Testis (tissue), 2 donors: ENCODE measurements at regions not wholly inside any gene's neighbourhood (a gene's known extent, or its start where the extent isn't known, plus 50 kb on each side); places are given as distances from the start of the nearest gene placed in this dataset.
A peak's percentile ranks its signal among the peaks of the same experiment; 100 is the strongest.

ENCODE experiments used
- DNase-seq: peaks from one replicate; pipeline ENCODE4 v3.0.0-alpha.2; 2019
- H3K27ac ChIP-seq, 2 donors: fragments of 200-600 bp; sonication (generic); one replicate each; pipeline ENCODE4 v1.5.1; 2019
- H3K27me3 ChIP-seq: fragments of 200-600 bp; sonication (generic); one replicate; pipeline ENCODE4 v1.5.1; 2019
- H3K36me3 ChIP-seq: fragments of 200-600 bp; sonication (generic); one replicate; pipeline ENCODE4 v1.5.1; 2017; ENCODE audit warnings: low read depth; ENCODE audit errors: missing control alignments
- H3K4me1 ChIP-seq: fragments of 200-600 bp; sonication (generic); one replicate; pipeline ENCODE4 v1.5.1; 2019
- H3K4me3 ChIP-seq, 2 donors: fragments of 200-600 bp; sonication (generic); one replicate each; pipeline ENCODE4 v1.5.1; 2017 to 2019
- H3K9me3 ChIP-seq: fragments of 200-600 bp; sonication (generic); one replicate; pipeline ENCODE4 v1.5.1; 2017
- CTCF ChIP-seq, 3 experiments: fragments of 450-650 bp in 2 of 3; fragments of 200-600 bp in 1 of 3; sonication (generic) in 1 of 3; IDR thresholded peaks; one replicate each; pipeline ENCODE4 v1.5.1; 2016 to 2019; ENCODE audit warnings: antibody characterized with exemption in 3 of 3, mild to moderate bottlenecking in 2 of 3, moderate library complexity in 1 of 3
- POLR2A ChIP-seq: fragments of 450-650 bp; IDR thresholded peaks from one replicate; pipeline ENCODE4 v1.6.1; 2017; ENCODE audit warnings: antibody characterized with exemption, mild to moderate bottlenecking, moderate library complexity
- whole genome bisulfite sequencing, 2 donors: methylation state at CpG; one replicate each; pipeline ENCODE4 v1.1.5; 2018; 5-methylcytosine and 5-hydroxymethylcytosine counted together
- intact Hi-C: fragments of 100-400 bp; cut with DNase I; formaldehyde crosslinking; loops from one replicate; pipeline ENCODE4 v1.15.1; 2023; ENCODE audit warnings: low total_unique reads

- Histone ChIP-seq H3K27ac (no peak overlapping the region), H3K9me3 (no peaks in the 10 kb centered on the region), H3K27me3 (no peaks in the 10 kb centered on the region), H3K36me3 (no peaks in the 10 kb centered on the region), H3K4me1 (peaks cover 3% of the 10 kb centered on the region), H3K4me3 (no peak overlapping the region)
- DNase-seq = no peak
- intact Hi-C loops = no loop called here
- TF ChIP-seq CTCF (IDR thresholded peaks at IDR 0.05) = no peak
- no peak for TF ChIP-seq POLR2A
- WGBS, 2 donors = 82 to 89% methylated on average over 6 of the region's 6 CpGs
Observed at GRCh38 chr13:75224053-75224742, 257.8 kb downstream of the TBC1D4 start.

GRCh38 chr13:75222031-75222430 lies 259.9 kb downstream of the TBC1D4 start:
- H3K4me3 ChIP-seq = no peak overlapping the region
- H3K27me3 ChIP-seq = no peaks in the 10 kb centered on the region
- WGBS, 2 donors = 86 to 100% methylated on average over 1 of the region's 1 CpG
- no peaks in the 10 kb centered on the region for H3K36me3 ChIP-seq
- peaks cover 5% of the 10 kb centered on the region for H3K4me1 ChIP-seq
- DNase-seq = no peak
- intact Hi-C loops = no loop called here
- H3K9me3 ChIP-seq = no peaks in the 10 kb centered on the region
- no peak overlapping the region for H3K27ac ChIP-seq
- TF ChIP-seq POLR2A (no peak), CTCF (IDR thresholded peaks at IDR 0.05) (no peak)

- 80 to 85% methylated on average over 5 of the region's 5 CpGs for WGBS, 2 donors
- TF ChIP-seq CTCF (IDR thresholded peaks at IDR 0.05) = no peak
- no peak for TF ChIP-seq POLR2A
- Histone ChIP-seq H3K36me3 (no peaks in the 10 kb centered on the region), H3K4me3 (no peak overlapping the region), H3K27me3 (no peaks in the 10 kb centered on the region), H3K27ac (no peak overlapping the region), H3K9me3 (no peaks in the 10 kb centered on the region), H3K4me1 (peaks cover 5% of the 10 kb centered on the region)
- DNase-seq = no peak
- intact Hi-C loops = no loop called here
Observed at GRCh38 chr13:75220861-75221260, 261.1 kb downstream of the TBC1D4 start.

- no peak for DNase-seq
- H3K27me3 ChIP-seq = no peaks in the 10 kb centered on the region
- no peak for TF ChIP-seq POLR2A
- no peak for TF ChIP-seq CTCF (IDR thresholded peaks at IDR 0.05)
- no peak overlapping the region for H3K27ac ChIP-seq
- H3K9me3 ChIP-seq = no peaks in the 10 kb centered on the region
- intact Hi-C loops = no loop called here
- H3K4me1 ChIP-seq = peaks cover 5% of the 10 kb centered on the region
- H3K36me3 ChIP-seq = no peaks in the 10 kb centered on the region
- H3K4me3 ChIP-seq = peak overlapping the region in 1 of 2 donors; percentile 30
- 47 to 69% methylated on average over 3 to 8 of the region's 8 CpGs for WGBS, 2 donors
Observed at GRCh38 chr13:75220238-75220542, 261.8 kb downstream of the TBC1D4 start.

GRCh38 chr13:75219479-75220237 lies 262.3 kb downstream of the TBC1D4 start:
- peaks cover 5% of the 10 kb centered on the region for H3K4me1 ChIP-seq
- no peaks in the 10 kb centered on the region for H3K27me3 ChIP-seq
- DNase-seq = peak; percentile 92
- WGBS, 2 donors = 4 to 5% methylated on average over 20 to 31 of the region's 31 CpGs
- peak overlapping the region in 1 of 2 donors; percentile 30 for H3K4me3 ChIP-seq
- TF ChIP-seq CTCF (IDR thresholded peaks at IDR 0.05) (peak; percentile 74 to 89 (median 79)), POLR2A (no peak)
- H3K9me3 ChIP-seq = no peaks in the 10 kb centered on the region
- no peak overlapping the region for H3K27ac ChIP-seq
- no peaks in the 10 kb centered on the region for H3K36me3 ChIP-seq
- intact Hi-C loops = no loop called here
